Activated B cell treated with CpG ODN at 0.5 μM for 24 hours (primary cell): ENCODE measurements at regions not wholly inside any gene's neighbourhood (a gene's known extent, or its start where the extent isn't known, plus 50 kb on each side); places are given as distances from the start of the nearest gene placed in this dataset.

Source experiments
- ATAC-seq: fragments of 200-7000 bp; cut with Tn5 transposase; one replicate; pipeline ENCODE4 v1.10.0; 2021; ENCODE audit warnings: low read depth, mild to moderate bottlenecking, moderate library complexity
- CTCF ChIA-PET: fragments of 350-600 bp; sonication (Branson Sonifier 250); formaldehyde crosslinking; loops from one replicate; lab custom pipeline; 2021; ENCODE audit warnings: antibody characterized with exemption; lab: Charles Lee
- POLR2A ChIA-PET: fragments of 350-600 bp; sonication (Branson Sonifier 250); formaldehyde crosslinking; loops from one replicate; lab custom pipeline; 2021; ENCODE audit warnings: antibody characterized with exemption; lab: Charles Lee
- DNase-seq: peaks from one replicate; pipeline ENCODE4 v3.0.0; 2022
- H3K27ac Mint-ChIP-seq: one replicate; pipeline ENCODE4 v1.8.0; 2020; ENCODE audit warnings: mixed read lengths
- H3K27me3 Mint-ChIP-seq: one replicate; pipeline ENCODE4 v1.8.0; 2021; ENCODE audit warnings: mixed read lengths
- H3K36me3 Mint-ChIP-seq: one replicate; pipeline ENCODE4 v1.8.0; 2021; ENCODE audit warnings: low read depth, mixed read lengths
- H3K4me1 Mint-ChIP-seq: one replicate; pipeline ENCODE4 v1.8.0; 2021; ENCODE audit warnings: mixed read lengths
- H3K4me3 Mint-ChIP-seq: one replicate; pipeline ENCODE4 v1.8.0; 2020; ENCODE audit warnings: mild to moderate bottlenecking, mixed read lengths
- H3K9me3 Mint-ChIP-seq: one replicate; pipeline ENCODE4 v1.8.0; 2020; ENCODE audit warnings: mixed read lengths
- intact Hi-C: fragments of 100-400 bp; cut with micrococcal nuclease; formaldehyde crosslinking; loops from one replicate; pipeline ENCODE4 v1.15.1; 2024
- TF ChIP-seq, protein P1 (sequence below): fragments of 200-600 bp; IDR thresholded peaks from one replicate; pipeline ENCODE4 v1.8.0; 2022; ENCODE audit warnings: antibody characterized with exemption, mild to moderate bottlenecking

DNA sequence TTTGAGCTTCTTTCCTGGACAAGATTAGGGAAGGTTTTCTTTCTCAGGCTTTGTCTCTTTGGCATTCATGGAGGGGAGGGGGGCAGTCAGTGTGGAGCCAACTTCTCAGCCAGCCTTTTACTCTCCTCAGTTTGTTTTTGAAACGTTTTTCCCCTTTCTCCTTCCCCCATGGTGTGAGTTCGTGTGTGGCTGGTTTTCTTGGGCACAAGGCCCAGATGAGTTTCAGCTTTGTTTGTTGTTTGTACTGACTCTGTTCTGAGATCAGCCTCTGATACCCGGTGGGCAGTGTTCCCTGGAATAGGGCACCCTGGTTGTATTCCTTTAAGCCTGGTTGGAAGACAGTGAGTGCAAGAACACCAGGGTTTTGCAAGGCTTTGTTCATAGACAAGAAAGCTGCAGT is 168.2 kb upstream of the RARB start:
- no peak overlapping the region for H3K27ac Mint-ChIP-seq
- no peaks in the 10 kb centered on the region for H3K27me3 Mint-ChIP-seq
- no peaks in the 10 kb centered on the region for H3K36me3 Mint-ChIP-seq
- no peaks in the 10 kb centered on the region for H3K4me1 Mint-ChIP-seq
- DNase-seq = no peak
- intact Hi-C loops = no loop called here
- peaks cover 2% of the 10 kb centered on the region for H3K9me3 Mint-ChIP-seq
- ChIA-PET CTCF (no interaction called here), POLR2A (no interaction called here)
- H3K4me3 Mint-ChIP-seq = no peak overlapping the region
- TF ChIP-seq, protein P1, sequence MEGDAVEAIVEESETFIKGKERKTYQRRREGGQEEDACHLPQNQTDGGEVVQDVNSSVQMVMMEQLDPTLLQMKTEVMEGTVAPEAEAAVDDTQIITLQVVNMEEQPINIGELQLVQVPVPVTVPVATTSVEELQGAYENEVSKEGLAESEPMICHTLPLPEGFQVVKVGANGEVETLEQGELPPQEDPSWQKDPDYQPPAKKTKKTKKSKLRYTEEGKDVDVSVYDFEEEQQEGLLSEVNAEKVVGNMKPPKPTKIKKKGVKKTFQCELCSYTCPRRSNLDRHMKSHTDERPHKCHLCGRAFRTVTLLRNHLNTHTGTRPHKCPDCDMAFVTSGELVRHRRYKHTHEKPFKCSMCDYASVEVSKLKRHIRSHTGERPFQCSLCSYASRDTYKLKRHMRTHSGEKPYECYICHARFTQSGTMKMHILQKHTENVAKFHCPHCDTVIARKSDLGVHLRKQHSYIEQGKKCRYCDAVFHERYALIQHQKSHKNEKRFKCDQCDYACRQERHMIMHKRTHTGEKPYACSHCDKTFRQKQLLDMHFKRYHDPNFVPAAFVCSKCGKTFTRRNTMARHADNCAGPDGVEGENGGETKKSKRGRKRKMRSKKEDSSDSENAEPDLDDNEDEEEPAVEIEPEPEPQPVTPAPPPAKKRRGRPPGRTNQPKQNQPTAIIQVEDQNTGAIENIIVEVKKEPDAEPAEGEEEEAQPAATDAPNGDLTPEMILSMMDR = no peak
- no peak for ATAC-seq

DNA sequence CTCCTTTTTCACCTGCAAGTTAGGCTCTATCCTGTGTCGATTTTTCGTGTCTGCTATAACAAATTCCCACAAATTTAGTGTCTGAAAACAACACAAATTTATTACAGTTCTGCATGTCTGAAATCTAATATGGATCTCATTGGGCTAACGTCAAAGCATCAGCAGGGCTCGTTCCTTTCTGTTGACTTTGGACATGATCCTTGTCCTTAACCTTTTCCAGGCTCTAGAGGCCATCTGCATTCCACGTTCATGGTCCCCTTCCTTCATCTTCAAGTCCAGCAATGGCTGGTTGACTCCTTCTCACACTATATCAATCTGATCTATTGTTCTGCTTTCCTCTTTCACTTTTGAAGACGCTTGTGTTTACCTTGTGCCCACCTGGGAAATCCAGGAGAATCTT is 165.7 kb upstream of the RARB start:
- TF ChIP-seq, protein P1 = no peak
- CTCF ChIA-PET = no interaction called here
- Mint-ChIP-seq H3K4me1 (no peaks in the 10 kb centered on the region), H3K4me3 (no peak overlapping the region), H3K27ac (no peak overlapping the region), H3K27me3 (no peaks in the 10 kb centered on the region), H3K36me3 (no peaks in the 10 kb centered on the region), H3K9me3 (peaks cover 2% of the 10 kb centered on the region)
- intact Hi-C loops = no loop called here
- POLR2A ChIA-PET = no interaction called here
- ATAC-seq (no peak), DNase-seq (no peak)

DNA sequence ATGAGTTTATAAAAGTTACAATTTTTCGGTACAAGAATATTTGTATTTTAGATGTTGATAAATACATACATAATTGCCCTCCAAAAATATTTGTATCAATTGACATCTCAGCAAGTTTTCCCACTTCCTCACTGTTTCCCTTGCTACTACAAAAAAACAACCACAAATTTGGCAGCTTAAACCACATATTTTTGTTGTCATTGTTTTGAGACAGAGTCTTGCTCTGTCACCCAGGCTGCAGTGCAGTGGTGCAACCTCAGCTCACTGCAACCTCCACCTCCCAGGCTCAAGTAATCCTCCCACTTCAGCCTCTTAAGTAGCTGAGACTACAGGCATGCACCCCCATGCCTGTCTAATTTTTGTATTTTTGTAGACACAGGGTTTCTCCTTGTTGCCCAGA is 162.8 kb upstream of the RARB start:
- H3K36me3 Mint-ChIP-seq = no peaks in the 10 kb centered on the region
- H3K27ac Mint-ChIP-seq = no peak overlapping the region
- ATAC-seq (no peak), DNase-seq (no peak)
- no peak overlapping the region for H3K4me3 Mint-ChIP-seq
- H3K4me1 Mint-ChIP-seq = no peaks in the 10 kb centered on the region
- intact Hi-C loops = no loop called here
- ChIA-PET POLR2A (no interaction called here), CTCF (no interaction called here)
- no peaks in the 10 kb centered on the region for H3K27me3 Mint-ChIP-seq
- H3K9me3 Mint-ChIP-seq = peaks cover 2% of the 10 kb centered on the region
- TF ChIP-seq, protein P1 = no peak

DNA sequence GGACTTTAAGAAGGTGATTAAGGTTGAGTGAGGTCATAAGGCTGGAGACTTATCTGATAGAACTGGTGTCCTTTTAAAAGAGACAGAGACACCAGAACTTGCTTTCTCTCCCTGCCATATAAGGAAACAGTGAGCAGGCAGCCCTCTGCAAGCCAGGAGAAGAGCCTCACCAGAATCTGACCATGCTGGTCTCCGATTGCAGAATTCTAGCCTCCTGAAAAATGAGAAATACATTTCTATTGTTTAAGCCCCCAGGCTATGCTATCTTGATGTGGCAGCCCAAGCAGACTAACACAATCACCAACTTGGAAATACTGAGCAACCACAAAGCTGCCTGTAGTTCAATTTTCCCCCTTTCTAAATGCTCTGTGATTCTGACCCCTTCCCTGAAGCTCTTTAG is 161.4 kb upstream of the RARB start:
- intact Hi-C loops = no loop called here
- no peak overlapping the region for H3K27ac Mint-ChIP-seq
- ChIA-PET POLR2A (no interaction called here), CTCF (no interaction called here)
- H3K9me3 Mint-ChIP-seq = peaks cover 2% of the 10 kb centered on the region
- no peak overlapping the region for H3K4me3 Mint-ChIP-seq
- no peaks in the 10 kb centered on the region for H3K36me3 Mint-ChIP-seq
- ATAC-seq (no peak), DNase-seq (no peak)
- H3K27me3 Mint-ChIP-seq = no peaks in the 10 kb centered on the region
- no peaks in the 10 kb centered on the region for H3K4me1 Mint-ChIP-seq
- TF ChIP-seq, protein P1 = no peak

DNA sequence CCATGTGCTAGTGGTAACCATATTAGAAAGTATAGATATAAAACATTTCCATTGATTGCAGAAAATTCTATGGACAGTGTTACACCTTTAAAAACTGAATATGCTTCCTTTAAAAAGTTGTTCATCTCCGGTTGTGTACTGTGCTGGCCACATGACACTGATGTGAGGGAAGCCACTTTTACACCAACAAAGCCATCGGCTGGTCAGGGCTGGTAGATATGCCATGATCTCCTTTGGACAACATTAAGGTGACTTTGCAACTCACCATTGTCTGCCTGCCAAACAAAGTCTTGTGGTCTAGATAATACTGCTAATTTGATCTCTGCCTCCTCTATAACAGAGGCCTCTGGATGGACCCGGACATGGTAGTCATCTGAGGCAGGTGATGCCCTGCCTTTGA is 156.0 kb upstream of the RARB start:
- ATAC-seq (no peak), DNase-seq (no peak)
- Mint-ChIP-seq H3K4me1 (no peaks in the 10 kb centered on the region), H3K36me3 (no peaks in the 10 kb centered on the region), H3K9me3 (no peaks in the 10 kb centered on the region), H3K27ac (no peak overlapping the region), H3K4me3 (no peak overlapping the region), H3K27me3 (no peaks in the 10 kb centered on the region)
- ChIA-PET CTCF (no interaction called here), POLR2A (no interaction called here)
- intact Hi-C loops = no loop called here
- TF ChIP-seq, protein P1 = no peak
